Retinal pigment epithelial cell (primary cell): ENCODE measurements at regions not wholly inside any gene's neighbourhood (a gene's known extent, or its start where the extent isn't known, plus 50 kb on each side); places are given as distances from the start of the nearest gene placed in this dataset.

Experiments used
- DNase-seq: peaks from one replicate; pipeline ENCODE4 v3.0.0-alpha.2; 2010; ENCODE audit warnings: low read depth
- H3K4me3 ChIP-seq: 2 replicates; pipeline ENCODE4 v1.5.1; 2011; ENCODE audit warnings: mild to moderate bottlenecking, low read length, control low read depth, moderate library complexity
- CTCF ChIP-seq: conservative IDR thresholded peaks from 2 replicates; pipeline ENCODE4 v1.5.1; 2011; ENCODE audit warnings: low read depth, low read length, control low read depth, inconsistent platforms

- DNase-seq, result no peak
- H3K4me3 ChIP-seq, result no peak overlapping the region
- no peak for TF ChIP-seq CTCF
Observed at GRCh38 chr6:158920311-158920905, 79.6 kb downstream of the RSPH3 start.

- DNase-seq, result no peak
- no peak for TF ChIP-seq CTCF
- no peak overlapping the region for H3K4me3 ChIP-seq
Observed at GRCh38 chr6:158919865-158920264, 80.1 kb downstream of the RSPH3 start.

- DNase-seq, result no peak
- no peak overlapping the region for H3K4me3 ChIP-seq
- TF ChIP-seq CTCF, result no peak
Observed at GRCh38 chr6:158916617-158917016, 83.4 kb downstream of the RSPH3 start.

DNA sequence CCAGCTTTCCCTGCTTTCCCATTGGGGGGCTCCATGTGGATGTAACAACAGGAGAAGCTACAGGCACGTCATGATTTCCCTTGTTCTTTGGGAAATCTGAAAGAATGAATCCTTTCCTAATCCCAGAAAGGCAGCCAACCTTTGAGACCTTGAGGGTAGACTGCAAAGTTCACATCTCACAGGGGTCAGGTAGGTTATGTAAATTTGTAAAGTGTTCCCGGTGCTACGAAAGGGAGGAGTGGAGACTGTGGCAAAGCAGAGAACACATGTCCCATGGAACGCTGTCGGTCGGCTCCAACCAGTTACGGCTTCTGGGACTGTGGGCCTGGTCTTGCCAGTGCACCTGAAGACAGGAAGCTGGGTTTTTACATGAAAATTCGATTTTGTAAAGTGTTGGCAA lies 85.1 kb downstream of the RSPH3 start:
- no peak for DNase-seq
- H3K4me3 ChIP-seq, result no peak overlapping the region
- no peak for TF ChIP-seq CTCF

DNA sequence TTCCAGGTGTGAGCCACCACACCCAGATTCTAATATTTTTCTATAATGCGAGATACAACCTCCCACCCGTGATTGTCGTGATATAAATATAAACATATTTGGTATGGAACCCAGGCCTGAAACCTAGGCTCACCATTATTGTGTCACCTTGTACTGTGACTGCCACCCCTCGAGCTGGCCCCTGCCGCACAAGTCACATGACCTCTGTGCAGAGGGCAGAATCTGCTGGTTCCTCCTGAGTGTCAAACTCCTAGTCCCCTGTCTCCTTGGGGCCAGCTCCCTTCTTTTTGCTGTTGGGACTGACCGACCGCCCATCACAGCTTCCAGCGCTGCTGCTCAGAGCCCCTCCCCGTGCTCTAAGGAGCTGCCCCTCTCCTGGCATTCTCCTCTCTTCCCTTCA lies 86.4 kb downstream of the RSPH3 start:
- TF ChIP-seq CTCF, result no peak
- no peak for DNase-seq
- H3K4me3 ChIP-seq, result no peak overlapping the region

DNA sequence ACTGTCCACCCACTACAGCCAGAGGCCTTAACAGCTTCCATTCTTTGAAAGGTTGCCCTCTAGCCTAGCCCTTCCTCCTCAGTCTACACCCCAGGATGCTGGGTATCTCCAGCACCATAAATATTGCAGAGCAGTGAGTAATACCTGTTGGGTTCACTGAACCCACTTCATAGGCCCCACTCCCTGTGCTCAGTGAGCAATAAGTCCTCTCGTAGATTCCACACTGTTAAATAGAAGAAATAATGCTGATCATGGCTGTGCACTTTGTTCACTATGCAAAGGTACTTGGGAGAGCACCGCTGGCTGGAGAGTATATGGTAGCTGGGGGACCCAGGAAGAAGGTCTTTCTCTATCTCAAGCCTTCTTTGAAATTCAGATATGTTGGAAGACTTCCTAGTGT lies 87.3 kb downstream of the RSPH3 start:
- H3K4me3 ChIP-seq, result no peak overlapping the region
- DNase-seq, result no peak
- no peak for TF ChIP-seq CTCF

DNA sequence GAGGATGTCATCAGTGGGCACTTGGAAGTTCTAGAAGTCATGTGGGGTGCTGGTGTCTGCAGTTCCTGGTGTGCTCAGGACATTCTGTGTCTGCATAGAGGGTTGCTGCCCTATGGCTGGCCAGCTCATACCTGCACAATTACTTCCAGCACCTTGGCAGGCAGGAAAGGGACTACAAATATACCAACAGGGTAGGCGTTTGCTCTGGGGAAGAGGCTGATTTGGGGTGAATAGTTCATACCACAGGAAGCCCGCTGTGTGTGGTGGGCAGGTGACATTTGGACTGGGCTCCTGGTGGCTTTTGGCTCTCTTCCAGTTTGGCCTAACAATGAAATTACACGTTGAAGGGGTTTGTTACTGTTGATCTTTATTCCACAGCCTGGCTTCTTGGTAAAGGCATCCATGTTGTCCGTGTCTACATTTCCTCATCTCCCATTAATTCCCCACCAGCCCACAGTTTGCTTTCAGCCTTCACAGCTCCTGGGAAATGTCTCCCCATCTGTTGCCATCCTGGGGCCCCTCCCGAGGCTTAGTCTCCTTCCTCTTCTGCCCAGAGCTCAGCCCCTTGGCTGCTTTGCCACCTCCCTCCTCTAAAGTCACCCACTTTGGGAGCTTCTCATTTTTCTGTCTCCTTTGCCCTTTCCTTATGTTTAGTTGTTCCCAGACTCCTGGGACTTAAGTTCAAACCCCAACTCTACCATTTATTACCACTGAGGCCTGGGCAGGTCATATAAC lies 88.1 kb downstream of the RSPH3 start:
- no peak overlapping the region for H3K4me3 ChIP-seq
- TF ChIP-seq CTCF, result no peak
- no peak for DNase-seq
